ENCODE measurements at regions not wholly inside any gene's neighbourhood (a gene's known extent, or its start where the extent isn't known, plus 50 kb on each side); places are given as distances from the start of the nearest gene placed in this dataset.

DNA sequence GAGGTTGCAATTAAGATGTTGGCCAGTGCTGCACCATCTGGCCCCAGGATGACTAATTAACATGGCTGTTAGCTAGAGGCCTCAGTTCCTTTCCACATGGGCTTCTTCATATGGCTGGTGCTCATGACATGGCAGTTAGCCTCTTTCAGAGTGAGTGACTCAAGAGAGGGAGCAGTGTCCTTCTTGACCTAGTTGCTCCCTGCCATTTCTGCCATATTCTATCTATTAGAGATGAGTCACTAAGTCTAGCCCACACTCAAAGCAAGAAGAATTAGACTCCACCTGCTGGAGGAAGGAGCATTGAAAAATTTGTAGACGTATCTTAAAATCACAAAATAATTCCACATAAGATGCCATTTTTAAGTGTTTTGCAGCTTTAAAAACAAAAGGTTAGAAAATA lies 651.2 kb upstream of the CCNG1 start:
- Histone ChIP-seq H3K4me1 (ENCODE audit: control insufficient read depth, extremely low read depth, insufficient read depth, low read length) (no peaks in the 10 kb centered on the region), H3K79me2 (ENCODE audit: control insufficient read depth, insufficient read depth, low read length) (no peaks in the 10 kb centered on the region), H4K20me1 (replicated peaks; ENCODE audit: control insufficient read depth, extremely low read depth, insufficient read depth, low read length) (no peaks in the 10 kb centered on the region), H3K9ac (replicated peaks; ENCODE audit: extremely low read depth, insufficient read depth, low read length) (no peak overlapping the region), H3K4me2 (ENCODE audit: insufficient read depth, low read length) (no peak overlapping the region), H3K9me3 (replicated peaks; ENCODE audit: control insufficient read depth, insufficient read depth, low read length) (no peaks in the 10 kb centered on the region), H3K27me3 (ENCODE audit: control insufficient read depth in 2 of 2, insufficient read depth in 2 of 2, low read length in 2 of 2) (no peaks in the 10 kb centered on the region), H3K27ac (ENCODE audit: insufficient read depth, low read depth, low read length) (no peak overlapping the region), H2AFZ (ENCODE audit: low read depth, low read length) (no peak overlapping the region), H3K36me3 (ENCODE audit: control insufficient read depth in 2 of 2, extremely low read depth in 1 of 2, insufficient read depth in 2 of 2, low read length in 2 of 2) (no peaks in the 10 kb centered on the region), H3K9me1 (replicated peaks; ENCODE audit: control insufficient read depth, extremely low read depth, insufficient read depth, low read length) (no peaks in the 10 kb centered on the region), H3K4me3 (replicated peaks in 1 of 3; ENCODE audit: insufficient read depth in 1 of 3, low read depth in 1 of 3, low read length in 3 of 3) (no peak overlapping the region)
- dilution Hi-C loops (cut with MboI; ENCODE audit: extremely low pct_ligation_motif_present, low sequenced_read_pairs) = no loop called here
- DNase-seq (ENCODE audit: low read depth, low spot score) = no peak
- TF ChIP-seq, protein P1, sequence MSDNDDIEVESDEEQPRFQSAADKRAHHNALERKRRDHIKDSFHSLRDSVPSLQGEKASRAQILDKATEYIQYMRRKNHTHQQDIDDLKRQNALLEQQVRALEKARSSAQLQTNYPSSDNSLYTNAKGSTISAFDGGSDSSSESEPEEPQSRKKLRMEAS (IDR thresholded peaks at IDR 0.05; ENCODE audit: insufficient read depth, insufficient read length) = no peak
- TF ChIP-seq POLR2A (IDR thresholded peaks at IDR 0.05; ENCODE audit: low read depth, low read length) (no peak), MYC (IDR thresholded peaks at IDR 0.05; ENCODE audit: low read depth, low read length) (no peak), FOS (IDR thresholded peaks at IDR 0.05; ENCODE audit: borderline replicate concordance, insufficient read depth, low read length) (no peak), POLR2AphosphoS5 (IDR thresholded peaks at IDR 0.05; ENCODE audit: insufficient read depth, low read depth, low read length) (no peak), GATA2 (IDR thresholded peaks at IDR 0.05; ENCODE audit: insufficient read depth, insufficient read length, low read depth, low read length) (no peak), JUN (IDR thresholded peaks at IDR 0.05; ENCODE audit: borderline replicate concordance, insufficient read depth, insufficient read length, low read depth) (no peak), EZH2 (IDR thresholded peaks at IDR 0.05; ENCODE audit: borderline replicate concordance, low read depth, low read length, severe bottlenecking) (no peak)
- TF ChIP-seq, protein P2, sequence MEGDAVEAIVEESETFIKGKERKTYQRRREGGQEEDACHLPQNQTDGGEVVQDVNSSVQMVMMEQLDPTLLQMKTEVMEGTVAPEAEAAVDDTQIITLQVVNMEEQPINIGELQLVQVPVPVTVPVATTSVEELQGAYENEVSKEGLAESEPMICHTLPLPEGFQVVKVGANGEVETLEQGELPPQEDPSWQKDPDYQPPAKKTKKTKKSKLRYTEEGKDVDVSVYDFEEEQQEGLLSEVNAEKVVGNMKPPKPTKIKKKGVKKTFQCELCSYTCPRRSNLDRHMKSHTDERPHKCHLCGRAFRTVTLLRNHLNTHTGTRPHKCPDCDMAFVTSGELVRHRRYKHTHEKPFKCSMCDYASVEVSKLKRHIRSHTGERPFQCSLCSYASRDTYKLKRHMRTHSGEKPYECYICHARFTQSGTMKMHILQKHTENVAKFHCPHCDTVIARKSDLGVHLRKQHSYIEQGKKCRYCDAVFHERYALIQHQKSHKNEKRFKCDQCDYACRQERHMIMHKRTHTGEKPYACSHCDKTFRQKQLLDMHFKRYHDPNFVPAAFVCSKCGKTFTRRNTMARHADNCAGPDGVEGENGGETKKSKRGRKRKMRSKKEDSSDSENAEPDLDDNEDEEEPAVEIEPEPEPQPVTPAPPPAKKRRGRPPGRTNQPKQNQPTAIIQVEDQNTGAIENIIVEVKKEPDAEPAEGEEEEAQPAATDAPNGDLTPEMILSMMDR (IDR thresholded peaks at IDR 0.05; ENCODE audit: extremely low read depth in 1 of 2, insufficient read depth in 1 of 2, low read depth in 1 of 2, low read length in 2 of 2) = no peak
- POLR2A ChIA-PET = no interaction called here
- no peak for FAIRE-seq
- intact Hi-C loops (cut with micrococcal nuclease) = no loop called here
- CTCF ChIA-PET = no interaction called here
- no TSS peak for BruUV-seq (replicated peaks)

All from endothelial cell of umbilical vein (primary cell).